Choroid plexus epithelial cell (primary cell): ENCODE measurements at regions not wholly inside any gene's neighbourhood (a gene's known extent, or its start where the extent isn't known, plus 50 kb on each side); places are given as distances from the start of the nearest gene placed in this dataset.
A peak's percentile ranks its signal among the peaks of the same experiment; 100 is the strongest.

Experiments used
- DNase-seq: peaks from one replicate; pipeline ENCODE4 v3.0.0-alpha.2; 2010; ENCODE audit warnings: low read depth
- H3K4me3 ChIP-seq: 2 replicates; pipeline ENCODE4 v1.5.1; 2011; ENCODE audit warnings: low read depth, mild to moderate bottlenecking, control low read depth, low read length, moderate library complexity
- CTCF ChIP-seq: conservative IDR thresholded peaks from 2 replicates; pipeline ENCODE4 v1.5.1; 2011; ENCODE audit warnings: low read depth, mild to moderate bottlenecking, control low read depth, inconsistent platforms, low read length, moderate library complexity

GRCh38 chr3:151974067-151974466 is 100.6 kb downstream of the SUCNR1 start:
- DNase-seq: peak; percentile 74
- H3K4me3 ChIP-seq: no peak overlapping the region
- no peak for TF ChIP-seq CTCF

GRCh38 chr3:151976211-151977050 is 103.0 kb downstream of the SUCNR1 start:
- DNase-seq: peak; percentile 98
- peak; percentile 1 for TF ChIP-seq CTCF
- H3K4me3 ChIP-seq: no peak overlapping the region

- no peak for DNase-seq
Measured at GRCh38 chr3:151979906-151980305, 106.5 kb downstream of the SUCNR1 start.

GRCh38 chr3:151983538-151983937 is 110.1 kb downstream of the SUCNR1 start:
- DNase-seq: no peak
- no peak for TF ChIP-seq CTCF
- H3K4me3 ChIP-seq: no peak overlapping the region

More at GRCh38 chr3:151979906-151980305, 106.5 kb downstream of the SUCNR1 start:
- no peak overlapping the region for H3K4me3 ChIP-seq
- no peak for TF ChIP-seq CTCF

- DNase-seq: no peak
- no peak for TF ChIP-seq CTCF
- H3K4me3 ChIP-seq: no peak overlapping the region
Measured at GRCh38 chr3:151985787-151986430, 112.5 kb downstream of the SUCNR1 start.

GRCh38 chr3:151987893-151988292 is 114.5 kb downstream of the SUCNR1 start:
- DNase-seq: no peak
- no peak overlapping the region for H3K4me3 ChIP-seq
- TF ChIP-seq CTCF: no peak

GRCh38 chr3:151989621-151990020 is 116.2 kb downstream of the SUCNR1 start:
- no peak for TF ChIP-seq CTCF
- H3K4me3 ChIP-seq: no peak overlapping the region
- no peak for DNase-seq
